A549 (cell line): ENCODE measurements at regions not wholly inside any gene's neighbourhood (a gene's known extent, or its start where the extent isn't known, plus 50 kb on each side); places are given as distances from the start of the nearest gene placed in this dataset.

Source experiments
- ATAC-seq, 2 experiments: fragments of 200-7000 bp in 1 of 2; fragments of >200 bp in 1 of 2; cut with Nextera tagmentation in 1 of 2; cut with Tn5 transposase in 1 of 2; 3 replicates each; pipeline versions ENCODE4 v1.8.0 to v1.9.1; 2018 to 2020; ENCODE audit warnings: mild to moderate bottlenecking in 1 of 2, moderate library complexity in 1 of 2
- CTCF ChIA-PET: fragments of 300-600 bp; sonication (Branson Sonifier 250); formaldehyde crosslinking; extraction: SDS; loops from one replicate; lab custom pipeline; 2021; ENCODE audit warnings: antibody characterized with exemption, inconsistent platforms; lab: Yijun Ruan, JAX
- POLR2A ChIA-PET: fragments of 350-600 bp; formaldehyde crosslinking; extraction: SDS; loops from one replicate; lab custom pipeline; 2021; ENCODE audit warnings: antibody characterized with exemption, inconsistent platforms; lab: Yijun Ruan, JAX
- DNase-seq, 2 experiments: peaks; one replicate each; pipeline versions ENCODE4 v3.0.0 to v3.0.0-alpha.2; 2011 to 2016; ENCODE audit warnings: low read depth in 1 of 2, low spot score in 1 of 2
- FAIRE-seq: peaks from 2 replicates; lab custom pipeline; 2011; peaks lifted over from hg19 to GRCh38; lab: Jason Lieb, UNC
- H3K27ac ChIP-seq, 2 experiments: fragments of >200 bp; sonication (Bioruptor Twin); formaldehyde crosslinking; 3 replicates each; pipeline ENCODE4 v1.5.1; 2016 to 2017
- H3K4me1 ChIP-seq: fragments of >200 bp; sonication (Bioruptor Twin); formaldehyde crosslinking; 3 replicates; pipeline ENCODE4 v1.6.1; 2016
- H3K4me2 ChIP-seq: fragments of >200 bp; sonication (Bioruptor Twin); formaldehyde crosslinking; 3 replicates; pipeline ENCODE4 v1.6.1; 2016
- H3K4me3 ChIP-seq: fragments of >200 bp; sonication (Bioruptor Twin); formaldehyde crosslinking; 3 replicates; pipeline ENCODE4 v1.5.1; 2016
- H3K9me3 ChIP-seq: fragments of >200 bp; sonication (Bioruptor Twin); formaldehyde crosslinking; 3 replicates; pipeline ENCODE4 v1.6.1; 2016
- CBX2 ChIP-seq: fragments of 200-600 bp; sonication (generic); IDR thresholded peaks from 2 replicates; pipeline ENCODE4 v1.6.1; 2016; ENCODE audit warnings: low read depth, mild to moderate bottlenecking, borderline replicate concordance
- CBX8 ChIP-seq: fragments of 200-600 bp; sonication (generic); IDR thresholded peaks from 2 replicates; pipeline ENCODE4 v1.6.1; 2016
- CHD2 ChIP-seq: fragments of 150-350 bp; IDR thresholded peaks from 2 replicates; pipeline ENCODE4 v1.6.1; 2014; ENCODE audit warnings: low read length; ENCODE audit not compliant: partially characterized antibody
- EHMT2 ChIP-seq: fragments of 200-600 bp; sonication (generic); IDR thresholded peaks from 2 replicates; pipeline ENCODE4 v1.6.1; 2016; ENCODE audit warnings: antibody characterized with exemption, low read depth, mild to moderate bottlenecking, moderate library complexity
- EP300 ChIP-seq, 2 experiments: fragments of >200 bp; sonication (Bioruptor Twin); formaldehyde crosslinking; IDR thresholded peaks; 2 replicates in 1 of 2; 3 replicates in 1 of 2; pipeline ENCODE4 v1.6.1; 2016 to 2017
- FOSB ChIP-seq: fragments of 250-450 bp; sonication (Bioruptor Pico); IDR thresholded peaks from 2 replicates; pipeline ENCODE4 v1.5.0; 2020; ENCODE audit warnings: mild to moderate bottlenecking, moderate library complexity
- FOSL2 ChIP-seq, 2 experiments: fragments of 450-650 bp in 1 of 2; fragments of >200 bp in 1 of 2; sonication (Bioruptor Twin) in 1 of 2; formaldehyde crosslinking; IDR thresholded peaks; 2 replicates each; pipeline versions ENCODE4 v1.5.0 to v1.6.1; 2016 to 2020; ENCODE audit warnings: mild to moderate bottlenecking in 1 of 2, moderate library complexity in 1 of 2
- GATA3 ChIP-seq: IDR thresholded peaks from 2 replicates; pipeline ENCODE4 v1.6.1; 2012; ENCODE audit warnings: borderline replicate concordance
- HEYL ChIP-seq: fragments of 250-450 bp; sonication (Bioruptor Pico); IDR thresholded peaks from 2 replicates; pipeline ENCODE4 v1.8.0; 2021; ENCODE audit warnings: mild to moderate bottlenecking, moderate library complexity
- JUNB ChIP-seq: fragments of >200 bp; sonication (Bioruptor Twin); formaldehyde crosslinking; IDR thresholded peaks from 2 replicates; pipeline ENCODE4 v1.6.1; 2016
- MAZ ChIP-seq: fragments of 150-350 bp; IDR thresholded peaks from 2 replicates; pipeline ENCODE4 v1.6.1; 2014; ENCODE audit warnings: antibody characterized with exemption, low read depth, low read length, borderline replicate concordance
- NFE2L2 ChIP-seq: fragments of 150-350 bp; conservative IDR thresholded peaks from 2 replicates; pipeline ENCODE4 v1.6.1; 2014; ENCODE audit warnings: low read length
- POLR2A ChIP-seq: IDR thresholded peaks from 2 replicates; pipeline ENCODE4 v1.6.1; 2012; ENCODE audit warnings: mild to moderate bottlenecking, low read length
- RAD21 ChIP-seq, 2 experiments: fragments of >200 bp in 1 of 2; sonication (Bioruptor Twin) in 1 of 2; formaldehyde crosslinking in 1 of 2; IDR thresholded peaks in 1 of 2; conservative IDR thresholded peaks in 1 of 2; 2 replicates in 1 of 2; 3 replicates in 1 of 2; pipeline ENCODE4 v1.6.1; 2012 to 2018; ENCODE audit warnings: inconsistent platforms in 1 of 2
- RARB ChIP-seq: fragments of 250-450 bp; sonication (Bioruptor Pico); IDR thresholded peaks from 2 replicates; pipeline ENCODE4 v1.8.0; 2021; ENCODE audit warnings: mild to moderate bottlenecking, moderate library complexity
- RCOR1 ChIP-seq: fragments of 150-350 bp; IDR thresholded peaks from 2 replicates; pipeline ENCODE4 v1.6.1; 2014; ENCODE audit warnings: antibody characterized with exemption, low read length, low read depth
- RNF2 ChIP-seq: fragments of 200-600 bp; sonication (generic); IDR thresholded peaks from 2 replicates; pipeline ENCODE4 v1.6.1; 2016; ENCODE audit warnings: low read depth, mild to moderate bottlenecking, antibody characterized with exemption, moderate library complexity, borderline replicate concordance
- SREBF2 ChIP-seq: fragments of 450-650 bp; IDR thresholded peaks from 2 replicates; pipeline ENCODE4 v1.6.1; 2014; ENCODE audit warnings: mild to moderate bottlenecking, moderate library complexity
- TFCP2L1 ChIP-seq: fragments of 250-450 bp; sonication (Bioruptor Pico); IDR thresholded peaks from 2 replicates; pipeline ENCODE4 v1.5.0; 2021; ENCODE audit warnings: mild to moderate bottlenecking
- TP53 ChIP-seq: fragments of 250-450 bp; sonication (Bioruptor Pico); IDR thresholded peaks from 2 replicates; pipeline ENCODE4 v1.5.0; 2021; ENCODE audit warnings: mild to moderate bottlenecking, moderate library complexity
- ZFP36 ChIP-seq: fragments of 450-650 bp; IDR thresholded peaks from 2 replicates; pipeline ENCODE4 v1.6.1; 2014; ENCODE audit warnings: borderline replicate concordance; ENCODE audit not compliant: partially characterized antibody
- ZNF302 ChIP-seq: fragments of 250-450 bp; sonication (Bioruptor Pico); IDR thresholded peaks from 2 replicates; pipeline ENCODE4 v1.9.0; 2021; ENCODE audit warnings: inconsistent platforms, mild to moderate bottlenecking, moderate library complexity
- ZSCAN20 ChIP-seq: fragments of 250-450 bp; sonication (Bioruptor Pico); IDR thresholded peaks from 2 replicates; pipeline ENCODE4 v1.8.0; 2022; ENCODE audit warnings: mild to moderate bottlenecking, moderate library complexity
- WGBS: methylation state at CpG from one replicate; pipeline ENCODE4 v1.1.6; 2017; ENCODE audit errors: missing lambda C conversion rate; 5-methylcytosine and 5-hydroxymethylcytosine counted together
- TF ChIP-seq, protein P1 (sequence below): fragments of >200 bp; sonication (Bioruptor Twin); formaldehyde crosslinking; IDR thresholded peaks from 3 replicates; pipeline ENCODE4 v1.6.1; 2016
- TF ChIP-seq, protein P2 (sequence below): fragments of 150-350 bp; IDR thresholded peaks from 2 replicates; pipeline ENCODE4 v1.6.1; 2014; ENCODE audit warnings: low read depth, mild to moderate bottlenecking, low read length
- TF ChIP-seq, protein P3 (sequence below): fragments of 250-450 bp; sonication (Bioruptor Pico); IDR thresholded peaks from 2 replicates; pipeline ENCODE4 v1.5.0; 2021; ENCODE audit warnings: mild to moderate bottlenecking, moderate library complexity, borderline replicate concordance
- TF ChIP-seq, protein P4 (sequence below): fragments of >200 bp; sonication (Bioruptor Twin); formaldehyde crosslinking; IDR thresholded peaks from 3 replicates; pipeline ENCODE4 v1.5.1; 2016
- TF ChIP-seq, protein P5 (sequence below): fragments of 250-450 bp; sonication (Bioruptor Pico); IDR thresholded peaks from 2 replicates; pipeline ENCODE4 v1.5.0; 2020; ENCODE audit warnings: low read depth, mild to moderate bottlenecking, moderate library complexity
- TF ChIP-seq, protein P6 (sequence below): IDR thresholded peaks from 2 replicates; pipeline ENCODE4 v1.6.1; 2012
- TF ChIP-seq, protein P7 (sequence below): fragments of 450-650 bp; IDR thresholded peaks from 2 replicates; pipeline ENCODE4 v1.6.1; 2014; ENCODE audit warnings: antibody characterized with exemption

DNA sequence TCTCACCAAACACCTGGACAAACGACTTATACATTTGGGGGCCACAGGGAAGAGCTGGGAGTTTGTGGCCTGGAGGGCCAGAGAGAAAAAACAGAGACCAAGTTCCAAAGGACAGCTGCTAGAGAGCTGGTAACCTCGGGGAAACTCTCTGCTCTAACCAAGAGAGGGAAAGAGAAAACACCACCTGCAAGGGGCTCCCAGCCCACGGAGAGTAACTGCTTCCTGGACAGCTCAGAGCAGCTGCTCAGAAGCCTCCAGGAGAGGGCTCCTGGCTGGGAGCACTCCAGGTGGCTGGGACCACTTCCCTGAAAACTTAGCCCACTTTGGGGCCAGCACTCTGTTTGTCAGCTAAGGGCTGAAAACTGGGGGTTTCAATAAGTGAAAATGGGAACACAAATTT lies 154.8 kb upstream of the GRIK3 start:
- WGBS: 0% methylated on average over 3 of the region's 3 CpGs
- no peak overlapping the region for H3K4me3 ChIP-seq
- POLR2A ChIA-PET: no interaction called here
- FAIRE-seq (no peak), DNase-seq (no peak), ATAC-seq (no peak)
- no peaks in the 10 kb centered on the region for H3K4me1 ChIP-seq
- no peaks in the 10 kb centered on the region for H3K9me3 ChIP-seq
- CTCF ChIA-PET: no interaction called here
- no peak overlapping the region for H3K4me2 ChIP-seq
- no peak for TF ChIP-seq HEYL
- TF ChIP-seq ZSCAN20 (CRISPR knock-in tag): no peak
- TF ChIP-seq NFE2L2: no peak
- no peak for TF ChIP-seq JUNB
- no peak for TF ChIP-seq RNF2
- TF ChIP-seq GATA3: no peak
- TF ChIP-seq, protein P1, sequence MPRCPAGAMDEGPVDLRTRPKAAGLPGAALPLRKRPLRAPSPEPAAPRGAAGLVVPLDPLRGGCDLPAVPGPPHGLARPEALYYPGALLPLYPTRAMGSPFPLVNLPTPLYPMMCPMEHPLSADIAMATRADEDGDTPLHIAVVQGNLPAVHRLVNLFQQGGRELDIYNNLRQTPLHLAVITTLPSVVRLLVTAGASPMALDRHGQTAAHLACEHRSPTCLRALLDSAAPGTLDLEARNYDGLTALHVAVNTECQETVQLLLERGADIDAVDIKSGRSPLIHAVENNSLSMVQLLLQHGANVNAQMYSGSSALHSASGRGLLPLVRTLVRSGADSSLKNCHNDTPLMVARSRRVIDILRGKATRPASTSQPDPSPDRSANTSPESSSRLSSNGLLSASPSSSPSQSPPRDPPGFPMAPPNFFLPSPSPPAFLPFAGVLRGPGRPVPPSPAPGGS: no peak
- TF ChIP-seq CHD2: no peak
- TF ChIP-seq FOSB (CRISPR knock-in tag): no peak
- no peak for TF ChIP-seq ZNF302 (CRISPR knock-in tag)
- TF ChIP-seq, protein P2, sequence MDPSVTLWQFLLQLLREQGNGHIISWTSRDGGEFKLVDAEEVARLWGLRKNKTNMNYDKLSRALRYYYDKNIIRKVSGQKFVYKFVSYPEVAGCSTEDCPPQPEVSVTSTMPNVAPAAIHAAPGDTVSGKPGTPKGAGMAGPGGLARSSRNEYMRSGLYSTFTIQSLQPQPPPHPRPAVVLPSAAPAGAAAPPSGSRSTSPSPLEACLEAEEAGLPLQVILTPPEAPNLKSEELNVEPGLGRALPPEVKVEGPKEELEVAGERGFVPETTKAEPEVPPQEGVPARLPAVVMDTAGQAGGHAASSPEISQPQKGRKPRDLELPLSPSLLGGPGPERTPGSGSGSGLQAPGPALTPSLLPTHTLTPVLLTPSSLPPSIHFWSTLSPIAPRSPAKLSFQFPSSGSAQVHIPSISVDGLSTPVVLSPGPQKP: no peak
- TF ChIP-seq TP53 (CRISPR knock-in tag): no peak
- no peak for TF ChIP-seq CBX2
- TF ChIP-seq POLR2A: no peak
- TF ChIP-seq FOSL2 (IDR thresholded peaks at IDR 0.05): no peak
- TF ChIP-seq FOSL2 (CRISPR knock-in tag; IDR thresholded peaks at IDR 0.05): no peak
- TF ChIP-seq MAZ: no peak
- TF ChIP-seq EHMT2: no peak
- no peak for TF ChIP-seq ZFP36
- TF ChIP-seq CBX8: no peak
- TF ChIP-seq, all 56 proteins: peak for 0
- no peak overlapping the region for H3K27ac ChIP-seq

DNA sequence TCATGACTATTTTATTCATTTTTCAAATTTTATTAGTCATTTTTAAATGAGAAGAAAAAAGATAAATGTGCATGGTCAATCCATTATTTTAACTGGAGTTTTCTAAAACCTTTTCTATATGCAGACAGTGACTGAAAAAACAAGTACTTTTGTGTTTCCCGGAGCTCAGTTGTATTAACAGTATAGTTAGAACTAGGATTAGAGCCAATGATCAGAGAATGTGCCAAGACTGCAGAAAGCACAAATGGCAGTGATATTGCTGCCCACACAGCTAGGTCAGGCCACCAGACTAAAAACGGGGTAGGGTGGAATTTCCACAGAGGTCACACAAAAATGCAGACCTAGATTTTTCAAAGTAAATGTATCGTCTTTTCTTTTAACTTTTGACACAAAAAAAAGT lies 163.1 kb upstream of the GRIK3 start:
- Histone ChIP-seq H3K4me1 (no peaks in the 10 kb centered on the region), H3K4me2 (no peak overlapping the region), H3K4me3 (no peak overlapping the region), H3K27ac (no peak overlapping the region), H3K9me3 (no peaks in the 10 kb centered on the region)
- DNase-seq (no peak), FAIRE-seq (no peak), ATAC-seq (no peak)
- ChIA-PET POLR2A (no interaction called here), CTCF (no interaction called here)
- 1% methylated on average over 3 of the region's 3 CpGs for WGBS
- no peak for TF ChIP-seq RCOR1
- no peak for TF ChIP-seq RARB (CRISPR knock-in tag)
- no peak for TF ChIP-seq NFE2L2
- TF ChIP-seq, protein P1: no peak
- no peak for TF ChIP-seq TFCP2L1 (CRISPR knock-in tag)
- no peak for TF ChIP-seq SREBF2
- TF ChIP-seq CHD2: no peak
- TF ChIP-seq, protein P3, sequence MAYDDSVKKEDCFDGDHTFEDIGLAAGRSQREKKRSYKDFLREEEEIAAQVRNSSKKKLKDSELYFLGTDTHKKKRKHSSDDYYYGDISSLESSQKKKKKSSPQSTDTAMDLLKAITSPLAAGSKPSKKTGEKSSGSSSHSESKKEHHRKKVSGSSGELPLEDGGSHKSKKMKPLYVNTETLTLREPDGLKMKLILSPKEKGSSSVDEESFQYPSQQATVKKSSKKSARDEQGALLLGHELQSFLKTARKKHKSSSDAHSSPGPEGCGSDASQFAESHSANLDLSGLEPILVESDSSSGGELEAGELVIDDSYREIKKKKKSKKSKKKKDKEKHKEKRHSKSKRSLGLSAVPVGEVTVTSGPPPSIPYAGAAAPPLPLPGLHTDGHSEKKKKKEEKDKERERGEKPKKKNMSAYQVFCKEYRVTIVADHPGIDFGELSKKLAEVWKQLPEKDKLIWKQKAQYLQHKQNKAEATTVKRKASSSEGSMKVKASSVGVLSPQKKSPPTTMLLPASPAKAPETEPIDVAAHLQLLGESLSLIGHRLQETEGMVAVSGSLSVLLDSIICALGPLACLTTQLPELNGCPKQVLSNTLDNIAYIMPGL (CRISPR knock-in tag): no peak
- TF ChIP-seq RAD21 (conservative IDR thresholded peaks at IDR 0.05 in 1 of 2, IDR thresholded peaks at IDR 0.05 in 1 of 2): no peak
- TF ChIP-seq, protein P4, sequence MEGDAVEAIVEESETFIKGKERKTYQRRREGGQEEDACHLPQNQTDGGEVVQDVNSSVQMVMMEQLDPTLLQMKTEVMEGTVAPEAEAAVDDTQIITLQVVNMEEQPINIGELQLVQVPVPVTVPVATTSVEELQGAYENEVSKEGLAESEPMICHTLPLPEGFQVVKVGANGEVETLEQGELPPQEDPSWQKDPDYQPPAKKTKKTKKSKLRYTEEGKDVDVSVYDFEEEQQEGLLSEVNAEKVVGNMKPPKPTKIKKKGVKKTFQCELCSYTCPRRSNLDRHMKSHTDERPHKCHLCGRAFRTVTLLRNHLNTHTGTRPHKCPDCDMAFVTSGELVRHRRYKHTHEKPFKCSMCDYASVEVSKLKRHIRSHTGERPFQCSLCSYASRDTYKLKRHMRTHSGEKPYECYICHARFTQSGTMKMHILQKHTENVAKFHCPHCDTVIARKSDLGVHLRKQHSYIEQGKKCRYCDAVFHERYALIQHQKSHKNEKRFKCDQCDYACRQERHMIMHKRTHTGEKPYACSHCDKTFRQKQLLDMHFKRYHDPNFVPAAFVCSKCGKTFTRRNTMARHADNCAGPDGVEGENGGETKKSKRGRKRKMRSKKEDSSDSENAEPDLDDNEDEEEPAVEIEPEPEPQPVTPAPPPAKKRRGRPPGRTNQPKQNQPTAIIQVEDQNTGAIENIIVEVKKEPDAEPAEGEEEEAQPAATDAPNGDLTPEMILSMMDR: no peak
- TF ChIP-seq, protein P5, sequence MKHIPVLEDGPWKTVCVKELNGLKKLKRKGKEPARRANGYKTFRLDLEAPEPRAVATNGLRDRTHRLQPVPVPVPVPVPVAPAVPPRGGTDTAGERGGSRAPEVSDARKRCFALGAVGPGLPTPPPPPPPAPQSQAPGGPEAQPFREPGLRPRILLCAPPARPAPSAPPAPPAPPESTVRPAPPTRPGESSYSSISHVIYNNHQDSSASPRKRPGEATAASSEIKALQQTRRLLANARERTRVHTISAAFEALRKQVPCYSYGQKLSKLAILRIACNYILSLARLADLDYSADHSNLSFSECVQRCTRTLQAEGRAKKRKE (CRISPR knock-in tag): no peak
- TF ChIP-seq, protein P6, sequence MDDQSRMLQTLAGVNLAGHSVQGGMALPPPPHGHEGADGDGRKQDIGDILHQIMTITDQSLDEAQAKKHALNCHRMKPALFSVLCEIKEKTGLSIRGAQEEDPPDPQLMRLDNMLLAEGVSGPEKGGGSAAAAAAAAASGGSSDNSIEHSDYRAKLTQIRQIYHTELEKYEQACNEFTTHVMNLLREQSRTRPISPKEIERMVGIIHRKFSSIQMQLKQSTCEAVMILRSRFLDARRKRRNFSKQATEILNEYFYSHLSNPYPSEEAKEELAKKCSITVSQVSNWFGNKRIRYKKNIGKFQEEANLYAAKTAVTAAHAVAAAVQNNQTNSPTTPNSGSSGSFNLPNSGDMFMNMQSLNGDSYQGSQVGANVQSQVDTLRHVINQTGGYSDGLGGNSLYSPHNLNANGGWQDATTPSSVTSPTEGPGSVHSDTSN: no peak
- TF ChIP-seq, protein P7, sequence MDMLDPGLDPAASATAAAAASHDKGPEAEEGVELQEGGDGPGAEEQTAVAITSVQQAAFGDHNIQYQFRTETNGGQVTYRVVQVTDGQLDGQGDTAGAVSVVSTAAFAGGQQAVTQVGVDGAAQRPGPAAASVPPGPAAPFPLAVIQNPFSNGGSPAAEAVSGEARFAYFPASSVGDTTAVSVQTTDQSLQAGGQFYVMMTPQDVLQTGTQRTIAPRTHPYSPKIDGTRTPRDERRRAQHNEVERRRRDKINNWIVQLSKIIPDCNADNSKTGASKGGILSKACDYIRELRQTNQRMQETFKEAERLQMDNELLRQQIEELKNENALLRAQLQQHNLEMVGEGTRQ: no peak
- no peak for TF ChIP-seq EP300 (IDR thresholded peaks at IDR 0.05)
